ENCODE measurements at regions not wholly inside any gene's neighbourhood (a gene's known extent, or its start where the extent isn't known, plus 50 kb on each side); places are given as distances from the start of the nearest gene placed in this dataset.

DNA sequence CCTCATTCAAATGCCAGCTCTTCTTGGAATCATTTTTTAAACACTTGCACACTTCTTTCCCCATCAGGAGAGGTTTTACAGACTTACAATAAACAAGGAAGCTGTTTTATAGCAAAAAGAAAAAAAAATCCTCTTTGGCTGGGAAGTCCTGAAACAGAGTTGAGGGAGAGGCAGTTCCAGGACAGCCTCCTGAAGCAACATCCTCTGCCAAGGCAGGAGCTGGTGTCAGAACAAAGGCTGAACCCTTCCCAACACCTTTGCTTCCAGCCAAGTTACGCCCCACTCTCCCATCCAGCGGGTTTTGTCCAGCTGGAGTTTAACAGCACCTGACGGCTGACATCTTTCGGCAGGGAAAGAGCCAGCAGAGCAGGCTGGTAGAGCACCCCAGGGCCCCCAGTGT is 287.8 kb downstream of the RRAGC start:
- DNase-seq (ENCODE audit: low spot score), result no peak

DNA sequence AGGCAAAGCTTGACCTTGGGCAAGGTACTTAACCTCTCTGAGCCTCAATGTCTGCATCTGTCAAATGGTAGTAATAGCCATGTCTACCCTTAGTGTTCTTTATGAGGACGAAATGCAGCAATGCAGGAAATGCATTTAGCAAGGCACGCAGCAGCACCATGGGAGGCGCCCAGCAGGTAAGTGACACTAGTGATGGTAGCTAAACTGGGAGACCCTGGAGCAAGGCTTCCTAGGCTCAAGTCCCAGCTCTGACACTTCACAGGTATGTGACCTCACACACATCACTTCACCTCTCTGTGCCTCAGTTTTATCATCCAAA is 289.0 kb downstream of the RRAGC start:
- DNase-seq (ENCODE audit: low spot score), result no peak

DNA sequence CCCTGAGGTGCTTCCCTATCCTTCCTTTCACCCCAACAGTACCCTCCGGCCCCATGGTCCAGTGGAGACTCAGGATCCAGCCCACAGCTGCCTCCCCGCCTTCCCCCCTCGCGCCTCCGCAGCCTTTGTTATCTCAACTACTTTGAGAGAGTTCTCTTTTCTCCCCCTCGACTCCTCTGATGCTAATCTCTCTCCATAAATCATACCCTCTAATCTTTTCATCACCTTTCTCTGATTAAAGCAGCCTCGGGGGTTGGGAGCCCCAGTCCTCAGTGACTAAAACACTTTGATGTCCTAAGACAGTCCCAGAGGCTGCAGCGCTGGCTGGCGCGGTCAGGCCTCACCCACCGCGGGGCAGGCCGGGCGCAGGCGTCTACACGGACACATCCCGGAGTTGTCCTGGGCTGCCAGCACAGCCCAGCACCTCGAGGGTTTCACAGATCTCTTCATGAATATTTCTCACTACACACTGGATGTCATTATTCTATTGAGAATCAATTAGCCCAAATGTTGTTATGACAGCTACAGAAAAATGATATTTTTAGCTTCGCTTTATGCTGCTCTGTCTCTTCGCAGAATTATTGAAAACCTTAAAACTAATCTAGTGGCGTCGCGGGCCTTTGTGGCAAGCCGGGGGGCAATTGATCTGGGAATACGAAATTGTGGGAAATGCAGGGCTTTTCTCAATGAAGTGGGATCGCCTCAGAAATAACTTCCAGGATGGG is 289.5 kb downstream of the RRAGC start:
- peak; percentile 89 for DNase-seq (ENCODE audit: low spot score)

DNA sequence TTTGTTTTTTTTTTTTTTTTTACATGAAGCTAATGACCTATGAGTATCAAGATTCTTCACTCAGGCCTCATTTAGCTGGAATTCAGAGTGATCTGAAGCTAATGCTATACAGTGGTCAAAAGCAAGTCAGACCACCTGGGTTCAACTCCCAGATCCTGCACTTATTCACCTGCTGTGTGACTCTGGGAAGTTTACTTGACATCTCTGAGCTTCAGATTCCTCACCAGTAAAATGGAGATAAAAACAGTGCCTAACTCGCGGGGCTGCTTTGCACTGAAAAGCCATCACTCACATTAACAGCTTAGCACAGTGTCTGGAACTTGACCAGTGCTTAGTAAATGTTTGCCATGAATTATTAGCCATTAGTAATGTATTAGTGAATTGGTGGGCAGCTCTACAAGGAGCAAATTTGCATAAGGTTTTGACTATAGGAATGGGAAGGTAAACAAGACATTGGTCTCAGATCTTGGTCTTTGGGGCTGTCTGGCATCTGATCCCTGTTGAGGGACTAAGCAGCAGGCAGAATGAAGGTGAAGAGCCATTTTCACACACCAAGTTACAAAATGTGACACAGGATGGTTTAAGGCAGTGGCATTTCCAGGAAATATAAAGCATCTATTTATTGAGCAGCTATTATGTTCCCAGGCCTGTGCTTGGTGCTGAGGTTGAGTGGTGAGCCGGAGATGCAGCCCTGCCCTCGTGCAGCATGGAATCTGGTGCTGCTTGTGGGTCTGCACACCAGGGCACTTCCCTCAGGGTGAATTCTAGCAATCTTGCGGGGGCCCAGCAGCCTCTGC is 291.3 kb downstream of the RRAGC start:
- DNase-seq (ENCODE audit: low spot score), result no peak

DNA sequence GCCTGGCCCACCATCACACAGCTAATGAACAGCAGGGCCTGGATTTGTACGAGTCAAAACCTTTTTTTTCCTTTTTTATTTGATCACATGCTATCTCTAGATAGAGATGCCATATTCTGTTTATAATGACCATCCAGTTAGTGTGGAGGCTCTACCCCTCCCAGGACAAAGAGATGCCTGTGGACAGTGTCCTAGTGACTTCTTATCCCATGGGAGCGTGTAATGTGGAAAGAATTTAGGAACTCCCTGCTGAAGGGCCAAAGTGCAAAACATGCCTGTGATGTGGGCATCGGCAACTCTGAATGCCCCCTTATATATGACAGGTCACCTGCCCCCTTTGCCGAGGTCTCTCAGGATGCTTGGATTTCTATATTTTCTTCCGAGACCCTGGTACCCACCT is 292.2 kb downstream of the RRAGC start:
- DNase-seq (ENCODE audit: low spot score), result peak; percentile 91

DNA sequence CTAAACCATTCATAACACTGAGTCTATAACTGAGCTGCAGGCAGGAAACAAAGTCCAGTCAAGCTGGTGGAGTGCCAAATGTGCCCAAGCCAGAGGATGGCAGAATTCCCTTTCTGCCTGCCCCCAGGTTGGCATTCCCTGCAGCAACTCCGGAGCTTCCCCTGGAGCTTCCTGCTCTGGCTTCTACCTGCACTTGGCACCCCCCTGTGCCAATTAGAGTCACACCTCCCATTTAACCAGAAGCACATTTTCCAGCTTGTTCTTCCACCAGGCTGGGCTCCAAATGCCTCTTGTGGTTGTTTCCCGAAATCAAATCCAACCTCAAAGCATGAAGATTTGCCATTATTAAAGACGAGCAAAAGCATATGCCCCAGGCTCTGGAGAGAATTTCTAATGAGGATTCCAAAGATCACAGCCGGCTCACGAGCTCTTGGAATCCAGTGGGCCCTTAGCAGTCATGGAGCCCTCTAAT is 294.5 kb downstream of the RRAGC start:
- peak; percentile 66 for DNase-seq (ENCODE audit: low spot score)

DNA sequence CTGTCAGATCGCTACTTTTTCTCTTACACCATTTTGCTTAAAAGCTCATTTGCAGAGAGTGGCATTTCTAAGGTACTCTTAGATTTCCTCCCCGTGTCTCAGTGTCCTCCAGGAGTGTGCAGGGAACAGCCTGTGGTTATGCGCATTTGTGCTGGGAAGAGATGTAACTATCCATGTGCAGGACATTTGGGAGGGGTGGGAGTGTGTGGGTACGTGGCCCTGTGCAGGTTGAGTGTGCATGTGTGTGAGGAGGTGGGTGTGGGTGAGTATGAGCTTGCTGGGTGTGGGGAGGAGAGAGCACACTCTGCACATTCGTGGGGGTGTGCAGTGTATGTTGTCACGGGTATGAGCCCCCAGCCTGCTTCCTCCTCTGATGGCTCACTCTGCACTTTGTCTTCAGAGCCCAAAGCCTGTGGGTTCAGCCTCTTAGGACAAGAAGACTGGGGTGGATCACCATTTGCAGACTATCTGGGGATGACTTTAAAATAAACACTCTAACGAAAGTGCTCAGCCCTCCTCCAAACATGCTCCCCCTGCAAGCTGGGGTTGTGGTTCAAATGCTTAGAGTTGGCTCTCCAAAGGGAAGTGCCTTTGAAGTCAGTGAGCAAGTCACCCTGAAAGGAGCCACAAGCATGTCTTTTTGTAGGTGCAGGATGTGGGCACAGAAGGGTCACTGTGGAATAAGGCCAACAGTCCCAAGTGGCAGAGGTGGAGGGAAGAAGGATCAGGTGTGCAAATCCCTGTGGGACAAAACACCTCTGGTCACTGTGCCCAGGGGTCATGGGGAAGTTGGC is 295.4 kb downstream of the RRAGC start:
- DNase-seq (ENCODE audit: low spot score), result peak; percentile 78

- no peak for DNase-seq (ENCODE audit: low spot score)
Measured at GRCh38 chr1:38561725-38562124, 297.8 kb downstream of the RRAGC start.

GRCh38 chr1:38561110-38561509 is 298.5 kb downstream of the RRAGC start:
- no peak for DNase-seq (ENCODE audit: low spot score)

DNA sequence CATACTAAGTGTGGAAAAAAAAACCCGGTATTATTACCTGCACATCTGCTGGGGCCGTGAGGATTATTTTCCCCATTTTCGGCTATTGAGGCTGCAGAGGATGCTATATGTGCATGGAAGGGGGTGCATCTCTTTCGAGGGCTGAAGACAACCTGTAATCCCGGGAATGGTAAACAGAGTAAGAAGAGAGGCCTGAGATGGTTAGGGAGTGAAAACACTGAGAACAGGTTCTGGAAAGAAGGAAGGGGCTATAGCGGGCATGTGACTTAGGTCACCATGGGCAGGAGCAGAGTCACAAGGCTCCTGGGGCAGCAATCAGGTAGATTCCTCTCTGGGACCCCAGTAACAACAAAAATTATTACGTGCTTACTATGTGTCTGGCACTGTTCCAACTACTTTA is 299.1 kb downstream of the RRAGC start:
- no peak for DNase-seq (ENCODE audit: low spot score)

DNA sequence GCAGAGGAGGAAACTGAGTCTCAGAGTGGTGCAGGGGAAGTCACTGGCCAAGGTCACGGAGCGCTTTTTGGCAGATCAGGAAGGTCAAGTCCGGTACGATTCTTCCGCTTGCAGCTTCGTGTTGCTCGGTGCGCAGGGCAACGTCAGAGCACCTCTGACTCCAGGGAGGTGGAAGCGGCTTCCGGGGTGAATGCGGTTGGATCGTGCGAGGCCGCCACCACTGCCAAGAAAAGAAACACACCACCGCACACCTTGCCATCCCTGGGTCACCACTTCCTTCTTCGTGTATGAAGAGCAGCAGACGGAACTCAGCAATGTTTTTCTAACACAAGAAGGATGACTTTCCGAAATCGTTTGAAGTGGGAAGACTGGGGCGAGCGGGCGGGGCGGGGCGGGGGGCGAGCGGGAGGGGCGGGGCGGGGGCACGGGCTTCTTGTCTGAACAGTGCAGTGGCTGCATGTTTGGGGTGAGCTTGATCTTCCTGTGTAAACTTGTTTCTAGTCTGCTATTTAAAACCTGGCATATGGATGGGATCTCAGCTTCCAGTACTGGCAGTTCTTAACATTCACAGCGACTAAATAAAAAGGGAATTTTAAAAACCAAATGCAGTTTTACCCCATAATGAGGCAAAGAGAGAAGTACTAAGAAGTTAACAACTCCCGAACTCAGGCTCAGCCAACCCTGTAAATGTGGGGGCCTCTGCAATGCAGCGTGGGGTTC is 300.0 kb downstream of the RRAGC start:
- peak; percentile 71 for DNase-seq (ENCODE audit: low spot score)

- DNase-seq (ENCODE audit: low spot score), result no peak
Measured at GRCh38 chr1:38558500-38559445, 300.8 kb downstream of the RRAGC start.

DNA sequence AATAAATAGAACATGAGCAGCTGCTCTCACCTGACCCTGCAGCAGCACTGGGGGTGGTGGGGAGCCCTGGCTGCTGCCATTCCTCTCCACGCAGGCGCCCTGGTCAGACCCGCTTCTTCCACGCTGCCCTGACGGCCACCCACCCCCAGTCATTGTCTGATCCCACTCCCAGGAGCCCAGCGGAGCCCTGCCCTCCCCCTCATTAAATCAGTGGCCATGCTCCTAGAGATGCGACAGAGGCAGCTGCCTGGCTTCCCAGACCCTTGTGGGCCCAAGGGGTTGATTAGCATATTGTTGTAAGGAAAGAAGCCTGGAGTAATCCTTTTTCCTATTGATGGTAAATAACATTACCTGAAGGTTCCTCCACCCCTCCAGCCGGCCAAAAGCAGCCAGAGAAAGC is 301.5 kb downstream of the RRAGC start:
- no peak for DNase-seq (ENCODE audit: low spot score)

DNA sequence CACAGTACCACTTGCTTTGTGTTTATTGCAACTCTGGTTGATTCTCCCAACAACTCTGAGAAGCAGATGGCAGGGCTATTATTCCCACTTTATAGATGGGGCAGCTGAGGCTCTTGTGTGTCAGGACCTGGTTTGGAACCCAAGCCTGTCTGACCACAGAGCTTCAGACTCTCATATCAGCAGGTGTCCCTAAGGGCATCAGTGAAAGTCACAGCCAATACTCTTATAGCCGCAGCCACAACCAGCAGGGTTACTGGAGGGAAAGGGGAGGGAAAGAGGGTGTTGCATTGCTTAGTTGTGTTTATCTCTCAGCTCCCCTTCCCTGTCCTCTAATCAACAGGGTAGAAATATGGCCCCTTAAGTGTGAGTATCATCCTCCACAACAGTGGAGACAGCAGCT is 304.0 kb downstream of the RRAGC start:
- no peak for DNase-seq (ENCODE audit: low spot score)

DNA sequence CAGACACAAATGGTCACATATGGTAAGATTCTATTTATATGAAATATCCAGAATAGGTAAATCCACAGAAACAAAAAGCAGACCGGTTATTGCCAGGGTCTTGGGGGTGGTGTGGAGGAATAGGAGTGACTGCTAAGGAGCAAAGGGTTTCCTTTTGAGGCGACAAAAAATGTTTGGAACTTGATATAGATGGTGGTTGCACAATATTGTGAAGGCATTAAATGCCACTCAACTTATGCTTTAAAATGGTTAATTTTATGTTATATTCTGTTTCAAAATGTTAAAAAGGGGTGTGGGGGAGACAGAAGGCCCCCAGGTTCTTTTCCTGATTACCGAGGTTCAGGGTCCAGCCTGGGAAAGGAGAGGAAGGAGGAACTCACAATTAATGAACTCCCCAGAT is 304.4 kb downstream of the RRAGC start:
- no peak for DNase-seq (ENCODE audit: low spot score)

- DNase-seq (ENCODE audit: low spot score), result no peak
Measured at GRCh38 chr1:38551318-38552307, 308.0 kb downstream of the RRAGC start.

DNA sequence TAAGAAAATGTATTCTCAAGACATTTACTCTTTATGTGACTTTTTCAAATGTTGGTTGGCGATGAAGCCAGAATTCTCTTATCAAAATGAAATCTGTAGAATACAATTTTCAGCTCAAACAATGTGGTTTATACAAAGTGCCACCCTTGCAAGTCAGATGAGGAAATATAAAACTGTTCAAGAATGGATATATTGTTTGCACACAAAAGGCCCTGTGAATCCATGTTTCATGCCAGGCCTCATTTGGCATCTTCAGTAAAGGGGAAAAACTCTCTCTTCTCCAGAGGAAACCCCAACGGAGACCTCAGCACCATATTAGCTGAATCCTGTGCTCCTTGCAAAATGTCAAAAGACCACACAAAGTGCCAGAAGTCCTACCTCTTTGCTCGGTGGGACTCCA is 310.4 kb downstream of the RRAGC start:
- no peak for DNase-seq (ENCODE audit: low spot score)

GRCh38 chr1:38547321-38547720 is 312.3 kb downstream of the RRAGC start:
- no peak for DNase-seq (ENCODE audit: low spot score)

GRCh38 chr1:38546636-38547035 is 312.9 kb downstream of the RRAGC start:
- DNase-seq (ENCODE audit: low spot score), result no peak

GRCh38 chr1:38541223-38541622 is 318.3 kb downstream of the RRAGC start:
- DNase-seq (ENCODE audit: low spot score), result no peak

Data from SW480 (cell line).